GM23338 (cell line): ENCODE measurements at regions not wholly inside any gene's neighbourhood (a gene's known extent, or its start where the extent isn't known, plus 50 kb on each side); places are given as distances from the start of the nearest gene placed in this dataset.

Experiments
- ATAC-seq: fragments of 200-7000 bp; cut with Tn5 transposase; 3 replicates; pipeline ENCODE4 v1.9.1; 2020
- DNase-seq: peaks from one replicate; pipeline ENCODE4 v3.0.0-alpha.2; 2015; ENCODE audit warnings: low spot score
- H2AFZ ChIP-seq: fragments of 200-600 bp; sonication (generic); 2 replicates; pipeline ENCODE4 v1.8.0; 2016; ENCODE audit warnings: antibody characterized with exemption, mild to moderate bottlenecking, moderate library complexity
- H3F3A ChIP-seq: fragments of 200-600 bp; sonication (generic); replicated peaks from 2 replicates; pipeline ENCODE4 v1.8.0; 2017; ENCODE audit warnings: antibody characterized with exemption, mixed run types, low read depth
- H3K27ac ChIP-seq: fragments of 200-600 bp; sonication (generic); 2 replicates; pipeline ENCODE4 v1.6.1; 2016; ENCODE audit warnings: low read depth
- H3K27me3 ChIP-seq: fragments of 200-600 bp; sonication (generic); 2 replicates; pipeline ENCODE4 v1.8.0; 2016; ENCODE audit warnings: mild to moderate bottlenecking, mixed run types, moderate library complexity; ENCODE audit not compliant: insufficient read depth
- H3K36me3 ChIP-seq: fragments of 200-600 bp; sonication (generic); 2 replicates; pipeline ENCODE4 v1.8.0; 2016; ENCODE audit warnings: mild to moderate bottlenecking; ENCODE audit not compliant: insufficient read depth
- H3K4me1 ChIP-seq: fragments of 200-600 bp; sonication (generic); 2 replicates; pipeline ENCODE4 v1.8.0; 2016; ENCODE audit warnings: mild to moderate bottlenecking, moderate library complexity; ENCODE audit not compliant: insufficient read depth
- H3K4me2 ChIP-seq: fragments of 200-600 bp; sonication (generic); 2 replicates; pipeline ENCODE4 v1.7.1; 2017; ENCODE audit warnings: mixed run types
- H3K4me3 ChIP-seq: fragments of 200-600 bp; sonication (generic); 2 replicates; pipeline ENCODE4 v1.6.1; 2016; ENCODE audit warnings: mixed run types
- H3K79me2 ChIP-seq: fragments of 200-600 bp; sonication (generic); replicated peaks from 2 replicates; pipeline ENCODE4 v1.8.0; 2017; ENCODE audit warnings: mild to moderate bottlenecking; ENCODE audit not compliant: insufficient read depth
- H3K9me2 ChIP-seq: fragments of 200-600 bp; sonication (generic); 2 replicates; pipeline ENCODE4 v1.8.0; 2017; ENCODE audit not compliant: insufficient read depth
- H4K20me1 ChIP-seq: fragments of 200-600 bp; sonication (generic); replicated peaks from 2 replicates; pipeline ENCODE4 v1.8.0; 2017; ENCODE audit warnings: mild to moderate bottlenecking; ENCODE audit not compliant: insufficient read depth
- H3K27ac Mint-ChIP-seq: 2 replicates; pipeline ENCODE4 v1.8.0; 2020; ENCODE audit warnings: inconsistent platforms, mild to moderate bottlenecking, moderate library complexity, mixed read lengths
- H3K27me3 Mint-ChIP-seq: 3 replicates; pipeline ENCODE4 v1.8.0; 2022; ENCODE audit warnings: low read depth, mild to moderate bottlenecking, moderate library complexity, mixed read lengths, inconsistent platforms; ENCODE audit not compliant: insufficient read depth, poor library complexity
- H3K36me3 Mint-ChIP-seq: 3 replicates; pipeline ENCODE4 v1.8.0; 2021; ENCODE audit warnings: low read depth, mild to moderate bottlenecking, inconsistent platforms, moderate library complexity, mixed read lengths
- H3K4me1 Mint-ChIP-seq: 3 replicates; pipeline ENCODE4 v1.8.0; 2020; ENCODE audit warnings: mild to moderate bottlenecking, inconsistent platforms, mixed read lengths
- H3K4me3 Mint-ChIP-seq: 3 replicates; pipeline ENCODE4 v1.8.0; 2021; ENCODE audit warnings: moderate library complexity, mild to moderate bottlenecking, inconsistent platforms, mixed read lengths
- H3K9me3 Mint-ChIP-seq: 3 replicates; pipeline ENCODE4 v1.8.0; 2020; ENCODE audit warnings: moderate library complexity, mild to moderate bottlenecking, inconsistent platforms, mixed read lengths
- CREB1 ChIP-seq: fragments of 250-450 bp; sonication (Bioruptor Pico); IDR thresholded peaks from 2 replicates; pipeline ENCODE4 v1.5.0; 2020; ENCODE audit warnings: low read depth, mild to moderate bottlenecking, moderate library complexity
- EZH2 ChIP-seq: fragments of 200-600 bp; sonication (generic); IDR thresholded peaks from one replicate; pipeline ENCODE4 v1.8.0; 2017; ENCODE audit warnings: antibody characterized with exemption, mild to moderate bottlenecking, low read depth; ENCODE audit not compliant: unreplicated experiment
- EZH2phosphoT487 ChIP-seq: fragments of 200-600 bp; sonication (generic); IDR thresholded peaks from one replicate; pipeline ENCODE4 v1.8.1; 2018; ENCODE audit warnings: antibody characterized with exemption; ENCODE audit not compliant: unreplicated experiment
- NANOG ChIP-seq: IDR thresholded peaks from 2 replicates; pipeline ENCODE4 v1.6.1; 2016; ENCODE audit warnings: antibody characterized with exemption, borderline replicate concordance
- STAT1 ChIP-seq: IDR thresholded peaks from one replicate; pipeline ENCODE4 v1.6.1; 2016; ENCODE audit warnings: antibody characterized with exemption; ENCODE audit not compliant: unreplicated experiment
- ZNF114 ChIP-seq: fragments of 250-450 bp; sonication (Bioruptor Pico); IDR thresholded peaks from 2 replicates; pipeline ENCODE4 v1.5.0; 2020; ENCODE audit warnings: mild to moderate bottlenecking, moderate library complexity
- ZNF331 ChIP-seq: fragments of 250-450 bp; sonication (Bioruptor Pico); IDR thresholded peaks from 2 replicates; pipeline ENCODE4 v1.5.0; 2020; ENCODE audit warnings: low read depth, mild to moderate bottlenecking, moderate library complexity
- TF ChIP-seq, protein P1 (sequence below): IDR thresholded peaks from one replicate; pipeline ENCODE4 v1.6.1; 2018; ENCODE audit warnings: antibody characterized with exemption; ENCODE audit not compliant: unreplicated experiment
- TF ChIP-seq, protein P2 (sequence below): IDR thresholded peaks from 2 replicates; pipeline ENCODE4 v1.6.1; 2016; ENCODE audit warnings: antibody characterized with exemption
- TF ChIP-seq, protein P3 (sequence below), 2 experiments: fragments of 200-600 bp in 1 of 2; sonication (generic) in 1 of 2; conservative IDR thresholded peaks; 2 replicates each; pipeline versions ENCODE4 v1.5.1 to v1.6.1; 2016 to 2017; ENCODE audit warnings: antibody characterized with exemption in 2 of 2, low read depth in 2 of 2, mild to moderate bottlenecking in 2 of 2, moderate library complexity in 1 of 2

- ATAC-seq: no peak
- Histone ChIP-seq H3K27me3 (no peaks in the 10 kb centered on the region), H3K4me1 (no peaks in the 10 kb centered on the region), H3K27ac (no peak overlapping the region), H4K20me1 (no peaks in the 10 kb centered on the region), H3K9me2 (0 out of 2 replicates have a peak, but pooled peaks cover 3% of the 10 kb centered on the region), H2AFZ (no peak overlapping the region), H3K4me2 (no peak overlapping the region), H3K4me3 (no peak overlapping the region), H3K79me2 (no peaks in the 10 kb centered on the region), H3K36me3 (no peaks in the 10 kb centered on the region), H3F3A (no peaks in the 10 kb centered on the region)
- Mint-ChIP-seq H3K27me3 (peaks cover 12% of the 10 kb centered on the region), H3K4me3 (no peak overlapping the region), H3K36me3 (peaks cover 20% of the 10 kb centered on the region; the same call in 2 of the 3 replicates), H3K27ac (no peak overlapping the region), H3K9me3 (peaks cover 35% of the 10 kb centered on the region), H3K4me1 (no peaks in the 10 kb centered on the region)
- TF ChIP-seq NANOG (no peak), EZH2phosphoT487 (no peak), STAT1 (no peak), ZNF114 (CRISPR knock-in tag) (no peak), ZNF331 (no peak), CREB1 (CRISPR knock-in tag) (no peak), EZH2 (no peak)
- TF ChIP-seq, protein P1, sequence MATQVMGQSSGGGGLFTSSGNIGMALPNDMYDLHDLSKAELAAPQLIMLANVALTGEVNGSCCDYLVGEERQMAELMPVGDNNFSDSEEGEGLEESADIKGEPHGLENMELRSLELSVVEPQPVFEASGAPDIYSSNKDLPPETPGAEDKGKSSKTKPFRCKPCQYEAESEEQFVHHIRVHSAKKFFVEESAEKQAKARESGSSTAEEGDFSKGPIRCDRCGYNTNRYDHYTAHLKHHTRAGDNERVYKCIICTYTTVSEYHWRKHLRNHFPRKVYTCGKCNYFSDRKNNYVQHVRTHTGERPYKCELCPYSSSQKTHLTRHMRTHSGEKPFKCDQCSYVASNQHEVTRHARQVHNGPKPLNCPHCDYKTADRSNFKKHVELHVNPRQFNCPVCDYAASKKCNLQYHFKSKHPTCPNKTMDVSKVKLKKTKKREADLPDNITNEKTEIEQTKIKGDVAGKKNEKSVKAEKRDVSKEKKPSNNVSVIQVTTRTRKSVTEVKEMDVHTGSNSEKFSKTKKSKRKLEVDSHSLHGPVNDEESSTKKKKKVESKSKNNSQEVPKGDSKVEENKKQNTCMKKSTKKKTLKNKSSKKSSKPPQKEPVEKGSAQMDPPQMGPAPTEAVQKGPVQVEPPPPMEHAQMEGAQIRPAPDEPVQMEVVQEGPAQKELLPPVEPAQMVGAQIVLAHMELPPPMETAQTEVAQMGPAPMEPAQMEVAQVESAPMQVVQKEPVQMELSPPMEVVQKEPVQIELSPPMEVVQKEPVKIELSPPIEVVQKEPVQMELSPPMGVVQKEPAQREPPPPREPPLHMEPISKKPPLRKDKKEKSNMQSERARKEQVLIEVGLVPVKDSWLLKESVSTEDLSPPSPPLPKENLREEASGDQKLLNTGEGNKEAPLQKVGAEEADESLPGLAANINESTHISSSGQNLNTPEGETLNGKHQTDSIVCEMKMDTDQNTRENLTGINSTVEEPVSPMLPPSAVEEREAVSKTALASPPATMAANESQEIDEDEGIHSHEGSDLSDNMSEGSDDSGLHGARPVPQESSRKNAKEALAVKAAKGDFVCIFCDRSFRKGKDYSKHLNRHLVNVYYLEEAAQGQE: no peak
- TF ChIP-seq, protein P2, sequence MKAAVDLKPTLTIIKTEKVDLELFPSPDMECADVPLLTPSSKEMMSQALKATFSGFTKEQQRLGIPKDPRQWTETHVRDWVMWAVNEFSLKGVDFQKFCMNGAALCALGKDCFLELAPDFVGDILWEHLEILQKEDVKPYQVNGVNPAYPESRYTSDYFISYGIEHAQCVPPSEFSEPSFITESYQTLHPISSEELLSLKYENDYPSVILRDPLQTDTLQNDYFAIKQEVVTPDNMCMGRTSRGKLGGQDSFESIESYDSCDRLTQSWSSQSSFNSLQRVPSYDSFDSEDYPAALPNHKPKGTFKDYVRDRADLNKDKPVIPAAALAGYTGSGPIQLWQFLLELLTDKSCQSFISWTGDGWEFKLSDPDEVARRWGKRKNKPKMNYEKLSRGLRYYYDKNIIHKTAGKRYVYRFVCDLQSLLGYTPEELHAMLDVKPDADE: no peak
- TF ChIP-seq, protein P3, sequence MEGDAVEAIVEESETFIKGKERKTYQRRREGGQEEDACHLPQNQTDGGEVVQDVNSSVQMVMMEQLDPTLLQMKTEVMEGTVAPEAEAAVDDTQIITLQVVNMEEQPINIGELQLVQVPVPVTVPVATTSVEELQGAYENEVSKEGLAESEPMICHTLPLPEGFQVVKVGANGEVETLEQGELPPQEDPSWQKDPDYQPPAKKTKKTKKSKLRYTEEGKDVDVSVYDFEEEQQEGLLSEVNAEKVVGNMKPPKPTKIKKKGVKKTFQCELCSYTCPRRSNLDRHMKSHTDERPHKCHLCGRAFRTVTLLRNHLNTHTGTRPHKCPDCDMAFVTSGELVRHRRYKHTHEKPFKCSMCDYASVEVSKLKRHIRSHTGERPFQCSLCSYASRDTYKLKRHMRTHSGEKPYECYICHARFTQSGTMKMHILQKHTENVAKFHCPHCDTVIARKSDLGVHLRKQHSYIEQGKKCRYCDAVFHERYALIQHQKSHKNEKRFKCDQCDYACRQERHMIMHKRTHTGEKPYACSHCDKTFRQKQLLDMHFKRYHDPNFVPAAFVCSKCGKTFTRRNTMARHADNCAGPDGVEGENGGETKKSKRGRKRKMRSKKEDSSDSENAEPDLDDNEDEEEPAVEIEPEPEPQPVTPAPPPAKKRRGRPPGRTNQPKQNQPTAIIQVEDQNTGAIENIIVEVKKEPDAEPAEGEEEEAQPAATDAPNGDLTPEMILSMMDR (conservative IDR thresholded peaks at IDR 0.05; ENCODE audit: low read depth in 2 of 2): no peak
- no peak for DNase-seq
Measured at GRCh38 chr7:73964786-73965185, 63.2 kb upstream of the ELN start.
